G401 (cell line): ENCODE measurements at regions not wholly inside any gene's neighbourhood (a gene's known extent, or its start where the extent isn't known, plus 50 kb on each side); places are given as distances from the start of the nearest gene placed in this dataset.
A peak's percentile ranks its signal among the peaks of the same experiment; 100 is the strongest.

Source experiments
- DNase-seq: peaks from one replicate; pipeline ENCODE4 v3.0.0-alpha.2; 2015; ENCODE audit warnings: low spot score
- in situ Hi-C: cut with HindIII; loops from 2 replicates; pipeline ENCODE4 v1.10.0; 2016; ENCODE audit warnings: low sequenced_read_pairs, mixed read lengths

DNA sequence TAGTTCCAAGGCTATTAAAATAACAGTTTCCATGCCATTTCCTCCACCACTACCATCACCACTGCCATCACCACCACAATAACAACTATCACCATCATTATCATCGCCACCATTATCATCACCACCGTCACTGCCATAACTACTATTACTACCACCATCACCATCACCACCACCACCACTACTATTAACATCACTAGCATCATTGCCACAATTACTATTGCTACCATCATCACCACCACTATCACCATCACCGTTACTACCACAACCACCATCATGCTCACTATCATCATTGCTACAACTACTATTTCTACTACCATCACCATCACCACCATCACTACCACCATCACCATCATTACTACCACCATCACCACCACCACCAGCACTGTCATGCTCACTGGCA is 185.9 kb upstream of the MAF start:
- no peak for DNase-seq
- in situ Hi-C loops, result no loop called here

DNA sequence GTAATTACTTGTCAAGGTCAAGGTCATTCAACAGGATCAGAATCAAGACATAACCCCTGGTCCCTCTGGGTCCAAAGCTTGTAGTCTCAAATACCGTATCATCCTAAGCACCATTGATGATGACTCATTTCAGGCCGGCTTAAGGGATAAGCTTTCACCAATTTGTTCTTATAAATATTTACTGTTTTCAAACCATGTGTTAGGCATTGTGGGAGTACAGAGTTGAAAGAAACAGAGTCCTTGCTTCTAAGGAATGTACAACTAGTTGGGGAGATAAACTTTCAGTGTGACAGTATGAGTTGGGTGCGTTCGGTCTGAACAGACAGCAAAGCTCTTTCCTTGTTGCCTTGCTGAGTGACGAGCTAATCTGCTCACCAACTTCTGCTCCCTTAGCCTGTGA is 183.5 kb upstream of the MAF start:
- DNase-seq, result no peak
- in situ Hi-C loops, result no loop called here

DNA sequence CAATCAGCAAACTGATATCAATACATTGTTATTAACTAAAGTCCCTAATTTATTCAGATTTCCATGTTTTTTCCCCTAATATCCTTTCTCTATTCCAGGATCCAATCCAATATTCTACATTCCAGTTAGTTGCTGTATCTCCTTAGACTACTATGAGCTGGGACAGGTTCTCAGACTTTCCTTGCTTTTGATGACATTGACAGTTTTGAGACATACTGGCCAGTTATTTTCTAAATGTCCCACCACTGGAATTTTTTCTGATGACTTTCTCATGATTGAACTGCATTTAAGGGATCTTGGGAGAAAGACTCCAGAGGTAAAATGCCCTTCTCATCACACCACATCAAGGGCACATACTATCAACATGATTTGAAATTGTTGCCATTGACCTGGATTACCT is 177.1 kb upstream of the MAF start:
- in situ Hi-C loops, result no loop called here
- no peak for DNase-seq

- DNase-seq, result no peak
- in situ Hi-C loops, result no loop called here
These were observed 175.8 kb upstream of the MAF start for GRCh38 chr16:79776243-79776847.

DNA sequence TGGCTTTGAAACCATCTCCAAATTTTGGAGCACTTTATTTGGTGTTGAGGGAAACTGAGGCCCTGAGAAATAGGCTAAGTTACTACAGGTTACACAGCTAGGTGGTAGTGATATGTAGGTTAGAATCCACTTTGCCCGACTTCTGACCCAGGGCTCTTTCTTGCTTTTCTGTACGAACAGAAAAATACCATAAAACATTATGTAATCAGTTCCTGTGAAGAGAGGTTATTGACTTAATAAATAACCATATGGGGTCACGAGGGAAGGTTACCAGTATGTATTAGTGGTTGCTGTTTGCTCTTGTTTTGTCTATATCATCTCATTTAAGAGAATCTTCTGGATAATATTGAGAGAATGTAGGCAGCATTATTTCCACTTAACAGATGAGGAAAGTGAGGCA is 172.2 kb upstream of the MAF start:
- no peak for DNase-seq
- in situ Hi-C loops, result no loop called here

DNA sequence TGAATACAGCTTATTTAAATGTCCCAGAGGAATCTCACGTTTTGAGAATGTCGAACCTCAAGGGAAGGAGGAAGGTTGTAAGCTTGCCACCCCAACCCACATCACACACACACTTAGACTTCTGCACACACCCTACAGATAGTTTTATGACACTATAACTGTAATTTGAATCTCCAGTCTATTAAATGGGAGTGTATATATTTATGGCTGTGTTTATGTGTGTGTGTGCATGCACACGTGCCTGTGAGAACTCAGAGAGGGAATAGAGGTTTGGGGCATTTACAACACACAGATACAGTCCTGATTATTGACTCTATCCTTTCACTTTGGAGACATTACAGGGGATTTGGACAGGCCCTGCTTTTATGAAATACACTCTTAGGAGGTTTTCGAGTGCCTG is 171.5 kb upstream of the MAF start:
- in situ Hi-C loops, result no loop called here
- no peak for DNase-seq

DNA sequence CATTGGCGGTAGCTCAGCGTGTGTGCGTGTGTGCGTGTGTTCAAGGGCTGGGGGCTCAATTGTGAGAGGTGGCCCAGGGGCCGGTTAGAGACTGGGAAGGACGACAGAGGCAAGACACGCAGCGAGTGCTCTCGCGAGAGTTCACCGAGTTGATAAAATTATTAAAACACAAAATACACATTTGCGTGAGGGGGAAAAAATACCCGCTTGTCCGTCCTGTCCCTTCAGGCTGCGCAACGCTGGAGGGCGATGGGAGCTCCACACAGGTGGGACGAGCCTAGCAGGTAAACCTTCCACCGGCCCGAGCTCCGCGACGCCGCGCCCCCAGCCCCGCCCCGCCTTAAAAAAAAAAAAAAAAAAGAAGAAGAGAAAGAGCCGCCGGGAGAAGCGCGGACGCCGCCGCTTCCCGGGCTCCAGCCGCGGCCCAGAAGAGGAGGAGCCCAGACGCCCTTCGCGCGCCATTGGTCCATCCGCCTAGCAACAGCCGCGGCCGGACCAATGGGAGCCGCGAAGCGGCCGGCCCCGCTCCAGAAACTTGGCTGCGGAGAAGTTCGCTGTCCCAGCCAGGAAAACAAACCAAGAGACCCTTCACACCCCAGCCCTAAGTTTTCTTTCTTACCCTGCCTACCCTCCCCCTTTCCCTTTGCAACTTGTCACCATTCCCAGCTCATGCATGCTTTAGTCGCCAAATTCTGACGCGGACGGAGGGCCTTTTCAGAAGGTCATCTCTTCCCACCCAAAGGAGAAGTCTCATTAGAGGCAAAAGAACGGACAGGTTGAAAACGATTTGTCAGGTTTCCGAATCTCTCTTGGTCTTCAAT is 169.9 kb upstream of the MAF start:
- in situ Hi-C loops, result no loop called here
- peak; percentile 89 for DNase-seq

DNA sequence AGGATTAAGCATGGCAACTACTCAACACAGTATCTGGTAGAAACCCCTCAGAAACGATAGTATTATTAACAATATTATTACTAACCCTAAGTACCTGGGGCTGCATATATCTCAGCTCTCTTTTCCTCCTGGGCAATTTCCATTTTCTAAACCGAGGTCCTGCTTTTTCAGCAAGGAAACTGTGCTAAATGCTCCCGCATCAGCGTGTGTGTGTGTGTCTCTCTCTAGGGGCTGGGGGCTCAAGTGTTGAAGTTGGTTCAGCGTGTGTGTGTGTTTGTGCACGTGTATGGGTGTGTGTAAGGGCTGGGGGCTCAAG is 169.3 kb upstream of the MAF start:
- DNase-seq, result peak; percentile 14
- in situ Hi-C loops, result no loop called here

DNA sequence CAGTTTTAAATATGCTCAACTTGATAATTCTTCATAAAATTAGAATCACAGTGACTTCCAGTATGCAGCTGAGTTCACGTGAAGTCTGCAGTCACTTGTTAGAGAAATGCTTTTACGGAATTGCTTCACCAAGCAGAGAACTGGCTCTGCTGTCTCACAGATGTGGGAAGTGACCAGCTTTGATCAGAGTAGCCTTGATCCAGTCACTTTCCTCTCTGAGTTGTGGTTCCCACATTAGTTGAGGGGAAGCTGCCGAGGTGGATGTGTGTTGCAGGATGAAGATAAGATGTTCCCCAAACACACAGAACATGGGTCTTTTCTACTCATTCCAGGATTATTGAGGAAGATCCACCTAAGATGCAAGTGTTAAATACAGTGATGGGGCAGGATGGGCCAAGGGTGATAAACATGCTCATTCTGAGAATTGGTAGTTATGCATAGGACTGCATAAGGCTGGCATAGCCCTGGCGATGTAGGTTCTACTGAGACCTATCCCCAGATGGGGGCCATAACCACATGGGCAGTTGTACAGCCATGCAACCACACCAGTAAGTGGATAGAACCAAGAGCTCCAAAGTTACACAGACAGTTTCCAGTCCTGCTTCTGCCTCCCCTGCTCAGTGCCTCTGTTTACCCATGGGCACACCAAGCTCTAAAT is 168.9 kb upstream of the MAF start:
- in situ Hi-C loops, result no loop called here
- DNase-seq, result peak; percentile 22

DNA sequence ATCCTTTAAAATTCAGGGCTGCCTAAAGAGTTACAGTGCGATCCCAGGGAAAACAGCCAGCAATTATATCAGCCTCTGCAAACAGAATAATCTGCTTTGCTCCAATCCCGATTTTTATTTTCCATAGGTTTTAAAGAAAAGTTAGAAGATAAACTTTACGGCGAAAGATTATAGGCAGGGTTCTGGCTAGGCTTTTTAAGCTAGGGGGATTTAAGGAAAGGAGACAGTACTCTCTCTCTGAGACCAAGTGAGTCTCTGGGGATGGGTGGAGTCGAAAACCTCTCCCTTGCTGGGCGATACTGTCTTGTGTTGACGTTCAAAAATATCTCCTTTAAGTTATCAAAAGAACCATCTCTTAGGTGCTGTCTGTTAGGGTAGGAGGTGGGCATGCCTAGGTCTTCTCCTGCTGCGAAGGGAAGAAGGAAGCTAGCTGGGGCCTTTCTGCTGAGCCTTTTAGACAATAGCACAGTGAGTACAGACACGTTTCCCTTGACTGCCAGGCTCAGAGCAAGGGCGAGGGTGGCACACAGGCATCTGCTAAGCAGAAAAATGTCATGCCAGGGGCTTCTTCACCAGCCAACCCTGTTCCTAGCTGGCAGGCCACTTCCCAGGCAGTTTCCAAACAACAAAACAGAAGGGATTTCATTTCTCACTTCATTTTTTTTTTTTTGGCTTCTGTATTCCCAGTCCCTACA is 167.9 kb upstream of the MAF start:
- DNase-seq, result peak; percentile 84
- in situ Hi-C loops, result no loop called here

GRCh38 chr16:79767421-79768275 is 167.1 kb upstream of the MAF start:
- DNase-seq, result peak; percentile 64
- in situ Hi-C loops, result no loop called here

GRCh38 chr16:79765901-79766394 is 165.4 kb upstream of the MAF start:
- no peak for DNase-seq
- in situ Hi-C loops, result no loop called here

- in situ Hi-C loops, result no loop called here
- DNase-seq, result no peak
These were observed 164.9 kb upstream of the MAF start for GRCh38 chr16:79765431-79765830.

DNA sequence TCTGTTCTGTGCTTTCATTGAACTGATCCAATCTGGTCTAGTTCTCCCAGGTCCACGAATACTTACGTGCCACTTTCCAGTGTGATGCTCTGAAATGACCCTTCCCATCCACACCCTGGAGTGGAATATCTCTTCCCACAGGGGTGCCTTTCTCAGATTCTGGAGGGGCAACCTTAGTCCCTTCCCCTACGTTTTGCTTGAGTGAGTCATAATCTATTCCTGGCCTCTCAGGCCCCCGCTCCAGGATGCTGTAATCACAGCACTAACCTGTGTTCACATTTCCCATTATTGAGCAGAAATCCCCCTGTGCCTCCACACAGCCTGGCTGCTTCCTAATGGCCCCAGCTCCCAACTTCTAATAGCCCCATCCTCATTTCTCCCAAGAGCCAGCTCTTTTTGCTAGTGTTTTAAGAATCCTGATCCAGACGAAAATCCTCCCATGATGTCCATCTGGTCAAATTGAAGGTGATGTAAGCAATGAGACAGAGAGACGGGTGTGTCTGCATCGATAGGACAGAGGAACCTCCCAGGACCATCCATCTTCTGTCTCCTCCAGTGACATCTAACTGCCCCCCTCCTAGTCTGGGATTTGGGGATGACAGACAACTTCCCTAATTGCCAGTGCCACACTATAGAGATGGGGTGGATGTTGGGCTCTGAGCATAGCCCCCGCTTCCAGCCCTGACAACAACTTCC is 164.0 kb upstream of the MAF start:
- no peak for DNase-seq
- in situ Hi-C loops, result no loop called here

DNA sequence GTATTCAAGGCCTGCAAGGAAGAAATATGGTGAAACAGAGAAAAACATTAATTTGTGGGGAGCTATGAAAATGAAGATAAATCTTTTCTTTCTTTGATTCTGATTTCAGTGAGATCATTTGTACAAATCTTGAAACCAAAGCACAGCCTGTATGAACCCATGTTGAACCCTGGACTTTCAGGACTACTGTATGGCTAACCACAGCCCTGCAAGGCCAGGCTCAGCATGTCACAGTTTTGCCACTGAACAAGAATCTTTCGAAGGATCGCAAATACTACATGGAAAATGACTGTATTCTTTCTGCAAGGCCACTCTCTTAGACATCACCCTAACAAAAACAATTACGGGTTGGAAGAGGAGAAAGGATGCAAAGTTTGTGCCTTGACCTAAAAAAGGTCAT is 161.7 kb upstream of the MAF start:
- DNase-seq, result no peak
- in situ Hi-C loops, result no loop called here

GRCh38 chr16:79758615-79759346 is 158.2 kb upstream of the MAF start:
- no peak for DNase-seq
- in situ Hi-C loops, result no loop called here

GRCh38 chr16:79757968-79758367 is 157.4 kb upstream of the MAF start:
- in situ Hi-C loops, result no loop called here
- DNase-seq, result no peak

- no peak for DNase-seq
- in situ Hi-C loops, result no loop called here
These were observed 156.6 kb upstream of the MAF start for GRCh38 chr16:79757163-79757562.
